Tibial nerve (tissue), 4 donors: ENCODE measurements at regions not wholly inside any gene's neighbourhood (a gene's known extent, or its start where the extent isn't known, plus 50 kb on each side); places are given as distances from the start of the nearest gene placed in this dataset.

Source experiments
- DNase-seq, 2 donors: peaks; one replicate each; pipeline ENCODE4 v3.0.0-alpha.2; 2019; ENCODE audit warnings: low spot score in 2 of 2
- H3K27ac ChIP-seq, 4 donors: fragments of 200-600 bp; sonication (generic) in 3 of 4; one replicate each; pipeline ENCODE4 v1.5.1; 2017 to 2019; ENCODE audit warnings: mild to moderate bottlenecking in 1 of 4
- H3K27me3 ChIP-seq, 2 donors: fragments of 200-600 bp; sonication (generic) in 1 of 2; one replicate each; pipeline versions ENCODE4 v1.5.1 to v1.6.0; 2017 to 2019
- H3K36me3 ChIP-seq, 3 donors: fragments of 200-600 bp; sonication (generic); one replicate each; pipeline ENCODE4 v1.5.1; 2018 to 2019
- H3K4me1 ChIP-seq, 4 donors: fragments of 200-600 bp; sonication (generic) in 3 of 4; one replicate each; pipeline ENCODE4 v1.5.1; 2017 to 2019
- H3K4me3 ChIP-seq, 4 donors: fragments of 200-600 bp; sonication (generic) in 3 of 4; one replicate each; pipeline ENCODE4 v1.5.1; 2017 to 2019; ENCODE audit warnings: mild to moderate bottlenecking in 1 of 4, moderate library complexity in 1 of 4
- H3K9me3 ChIP-seq, 4 donors: fragments of 200-600 bp; sonication (generic) in 3 of 4; one replicate each; pipeline ENCODE4 v1.5.1; 2017 to 2019
- EP300 ChIP-seq, 2 donors: sonication (generic); formaldehyde crosslinking; IDR thresholded peaks; one replicate each; pipeline ENCODE4 v1.6.1; 2017; ENCODE audit warnings: antibody characterized with exemption in 2 of 2, mild to moderate bottlenecking in 1 of 2
- POLR2A ChIP-seq, 2 donors: fragments of 450-650 bp; IDR thresholded peaks; one replicate each; pipeline ENCODE4 v1.6.1; 2017; ENCODE audit warnings: antibody characterized with exemption in 2 of 2, mild to moderate bottlenecking in 2 of 2, moderate library complexity in 2 of 2
- WGBS, 2 donors: methylation state at CpG; one replicate each; pipeline ENCODE4 v1.1.5; 2018; 5-methylcytosine and 5-hydroxymethylcytosine counted together
- TF ChIP-seq, protein P1 (sequence below), 5 experiments: fragments of 200-600 bp in 3 of 5; fragments of 450-650 bp in 2 of 5; sonication (generic) in 3 of 5; IDR thresholded peaks; one replicate each; pipeline ENCODE4 v1.5.1; 2016 to 2019; ENCODE audit warnings: antibody characterized with exemption in 5 of 5, mild to moderate bottlenecking in 3 of 5, moderate library complexity in 2 of 5

DNA sequence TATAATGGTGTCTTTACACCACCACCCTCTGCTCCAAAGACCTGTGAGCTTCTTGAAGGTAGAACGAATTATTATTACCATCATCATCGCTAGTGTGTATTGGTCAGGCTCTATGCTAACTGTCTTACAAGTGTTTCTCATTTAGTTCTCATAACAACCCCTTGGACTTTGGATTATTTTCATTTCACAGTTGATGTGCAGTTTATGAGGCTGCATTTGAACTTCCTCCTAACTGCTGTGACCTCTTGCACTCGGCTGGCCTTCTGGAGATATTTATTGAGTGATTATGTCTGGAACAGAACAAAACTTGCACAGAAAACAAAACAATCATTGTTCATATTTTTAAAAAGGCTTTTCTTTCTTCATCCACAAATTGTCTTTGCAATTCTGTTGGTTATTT, 306.3 kb upstream of the SGCD start:
- 27 to 32% methylated on average over 3 of the region's 3 CpGs for WGBS, 2 donors
- no peak overlapping the region for H3K4me3 ChIP-seq
- no peaks in the 10 kb centered on the region for H3K27me3 ChIP-seq
- H3K9me3 ChIP-seq: no peaks in the 10 kb centered on the region
- no peak overlapping the region for H3K27ac ChIP-seq
- no peak for TF ChIP-seq POLR2A (IDR thresholded peaks at IDR 0.05)
- TF ChIP-seq EP300 (IDR thresholded peaks at IDR 0.05): no peak
- TF ChIP-seq, protein P1, sequence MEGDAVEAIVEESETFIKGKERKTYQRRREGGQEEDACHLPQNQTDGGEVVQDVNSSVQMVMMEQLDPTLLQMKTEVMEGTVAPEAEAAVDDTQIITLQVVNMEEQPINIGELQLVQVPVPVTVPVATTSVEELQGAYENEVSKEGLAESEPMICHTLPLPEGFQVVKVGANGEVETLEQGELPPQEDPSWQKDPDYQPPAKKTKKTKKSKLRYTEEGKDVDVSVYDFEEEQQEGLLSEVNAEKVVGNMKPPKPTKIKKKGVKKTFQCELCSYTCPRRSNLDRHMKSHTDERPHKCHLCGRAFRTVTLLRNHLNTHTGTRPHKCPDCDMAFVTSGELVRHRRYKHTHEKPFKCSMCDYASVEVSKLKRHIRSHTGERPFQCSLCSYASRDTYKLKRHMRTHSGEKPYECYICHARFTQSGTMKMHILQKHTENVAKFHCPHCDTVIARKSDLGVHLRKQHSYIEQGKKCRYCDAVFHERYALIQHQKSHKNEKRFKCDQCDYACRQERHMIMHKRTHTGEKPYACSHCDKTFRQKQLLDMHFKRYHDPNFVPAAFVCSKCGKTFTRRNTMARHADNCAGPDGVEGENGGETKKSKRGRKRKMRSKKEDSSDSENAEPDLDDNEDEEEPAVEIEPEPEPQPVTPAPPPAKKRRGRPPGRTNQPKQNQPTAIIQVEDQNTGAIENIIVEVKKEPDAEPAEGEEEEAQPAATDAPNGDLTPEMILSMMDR (IDR thresholded peaks at IDR 0.05): no peak
- no peaks in the 10 kb centered on the region for H3K36me3 ChIP-seq
- no peak for DNase-seq
- H3K4me1 ChIP-seq: no peaks in the 10 kb centered on the region

DNA sequence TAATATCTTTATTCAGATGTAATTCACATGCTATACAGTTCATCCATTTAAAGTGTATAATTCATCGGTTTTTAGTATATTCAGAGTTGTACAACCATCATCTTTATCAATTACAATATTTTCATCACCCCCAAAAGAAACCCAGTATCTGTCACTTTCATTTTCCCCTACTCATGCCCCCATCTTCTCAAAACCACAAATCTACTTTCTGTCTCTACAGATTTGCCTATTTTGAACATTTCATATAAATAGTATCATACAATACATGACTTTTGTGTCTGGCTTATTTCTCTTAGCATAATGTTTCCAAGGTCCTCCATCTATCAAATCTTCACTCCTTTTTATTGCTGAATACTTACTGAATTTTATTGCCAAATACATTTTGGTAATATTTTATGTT, 305.1 kb upstream of the SGCD start:
- Histone ChIP-seq H3K4me1 (no peaks in the 10 kb centered on the region), H3K27ac (no peak overlapping the region), H3K9me3 (no peaks in the 10 kb centered on the region), H3K4me3 (no peak overlapping the region), H3K36me3 (no peaks in the 10 kb centered on the region), H3K27me3 (no peaks in the 10 kb centered on the region)
- TF ChIP-seq EP300 (IDR thresholded peaks at IDR 0.05): no peak
- TF ChIP-seq, protein P1 (IDR thresholded peaks at IDR 0.05): no peak
- TF ChIP-seq POLR2A (IDR thresholded peaks at IDR 0.05): no peak
- no peak for DNase-seq
- 90 to 97% methylated on average over 1 of the region's 1 CpG for WGBS, 2 donors

DNA sequence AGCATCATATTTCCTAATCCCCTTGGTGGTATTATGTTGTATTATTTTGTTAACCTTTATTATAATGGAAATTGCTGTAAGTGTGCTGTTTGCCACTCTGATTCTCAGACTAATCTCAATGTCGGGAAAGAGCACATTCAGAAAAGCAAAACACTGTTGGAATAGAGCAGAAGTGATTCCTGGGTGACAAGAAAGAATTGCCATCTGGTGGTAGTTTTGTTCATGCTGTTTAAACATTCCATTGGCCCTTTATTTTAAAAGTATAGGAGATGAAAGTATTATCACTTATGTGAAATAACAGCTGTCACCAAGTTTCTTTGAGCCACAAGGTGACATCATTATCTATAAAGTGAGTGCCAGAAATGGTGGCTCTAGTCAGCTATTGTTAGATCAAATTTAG, 301.3 kb upstream of the SGCD start:
- WGBS, 2 donors: 61 to 72% methylated on average over 1 of the region's 1 CpG

DNA sequence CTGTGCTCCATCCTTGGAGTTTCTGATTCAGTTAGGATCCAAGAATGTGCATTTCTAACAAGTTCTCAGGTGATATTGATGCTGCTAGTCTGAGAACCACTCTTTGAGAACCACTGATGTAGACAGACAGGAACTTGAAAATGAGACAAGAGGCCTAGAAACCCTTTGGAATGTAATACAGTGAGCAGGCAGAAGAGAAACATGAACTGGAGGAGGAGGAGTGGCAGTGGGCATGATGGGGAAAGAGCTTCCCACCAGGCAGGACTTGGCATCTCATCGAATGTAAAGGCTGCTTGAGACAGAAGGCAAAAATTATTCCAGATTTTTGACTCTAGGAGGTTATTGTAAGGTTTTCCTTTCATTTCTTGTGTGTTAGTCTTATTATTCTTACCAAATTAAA, 295.8 kb upstream of the SGCD start:
- H3K27me3 ChIP-seq: no peaks in the 10 kb centered on the region
- no peaks in the 10 kb centered on the region for H3K4me1 ChIP-seq
- no peaks in the 10 kb centered on the region for H3K36me3 ChIP-seq
- H3K9me3 ChIP-seq: no peaks in the 10 kb centered on the region
- 67 to 71% methylated on average over 1 of the region's 1 CpG for WGBS, 2 donors
- H3K27ac ChIP-seq: no peak overlapping the region
- H3K4me3 ChIP-seq: no peak overlapping the region
- TF ChIP-seq, protein P1 (IDR thresholded peaks at IDR 0.05): no peak
- DNase-seq: no peak

More for the DNA sequence above, 301.3 kb upstream of the SGCD start:
- Histone ChIP-seq H3K27me3 (no peaks in the 10 kb centered on the region), H3K4me1 (no peaks in the 10 kb centered on the region), H3K4me3 (no peak overlapping the region), H3K27ac (no peak overlapping the region), H3K36me3 (no peaks in the 10 kb centered on the region), H3K9me3 (no peaks in the 10 kb centered on the region)
- DNase-seq: no peak
- TF ChIP-seq EP300 (IDR thresholded peaks at IDR 0.05) (no peak), POLR2A (IDR thresholded peaks at IDR 0.05) (no peak)
- TF ChIP-seq, protein P1 (IDR thresholded peaks at IDR 0.05): no peak

DNA sequence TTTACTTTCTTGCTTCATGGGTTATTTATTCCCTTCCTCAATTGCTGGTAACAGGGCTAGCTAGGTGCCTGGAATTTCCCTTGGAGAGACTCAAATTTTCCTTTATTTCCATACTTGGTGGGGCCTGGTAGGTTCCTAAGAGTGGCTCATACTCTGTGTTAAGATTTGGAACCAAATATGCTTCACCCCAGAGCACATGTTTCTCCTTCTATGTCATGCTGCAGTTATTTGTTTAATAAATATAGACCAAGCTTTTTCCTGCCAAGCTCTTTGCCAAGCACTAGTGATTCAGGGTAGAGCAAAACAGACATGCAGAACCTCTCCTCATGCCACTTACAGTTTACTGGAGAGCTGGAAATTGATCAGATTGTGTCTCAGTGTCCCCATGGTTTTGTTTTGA, 290.3 kb upstream of the SGCD start:
- H3K27me3 ChIP-seq: no peaks in the 10 kb centered on the region
- no peak for DNase-seq

More for the DNA sequence above, 290.3 kb upstream of the SGCD start:
- Histone ChIP-seq H3K4me1 (no peaks in the 10 kb centered on the region), H3K9me3 (no peaks in the 10 kb centered on the region), H3K27ac (no peak overlapping the region), H3K4me3 (no peak overlapping the region), H3K36me3 (no peaks in the 10 kb centered on the region)
- TF ChIP-seq, protein P1 (IDR thresholded peaks at IDR 0.05): no peak
- TF ChIP-seq EP300 (IDR thresholded peaks at IDR 0.05): no peak
- TF ChIP-seq POLR2A (IDR thresholded peaks at IDR 0.05): no peak
